PC-9 (cell line): ENCODE measurements at regions not wholly inside any gene's neighbourhood (a gene's known extent, or its start where the extent isn't known, plus 50 kb on each side); places are given as distances from the start of the nearest gene placed in this dataset.

ENCODE experiments used
- CTCF ChIP-seq: fragments of 200-600 bp; sonication (generic); conservative IDR thresholded peaks from 2 replicates; pipeline ENCODE4 v1.6.1; 2017; ENCODE audit warnings: mixed run types, antibody characterized with exemption, mild to moderate bottlenecking, moderate library complexity
- EZH2 ChIP-seq: fragments of 200-600 bp; sonication (generic); IDR thresholded peaks from 2 replicates; pipeline ENCODE4 v1.8.0; 2017; ENCODE audit warnings: antibody characterized with exemption, low read depth

- TF ChIP-seq CTCF (no peak), EZH2 (no peak)
These were observed 91.1 kb upstream of the ARRDC3 start for GRCh38 chr5:91474201-91474600.
